HCT116 (cell line): ENCODE measurements at regions not wholly inside any gene's neighbourhood (a gene's known extent, or its start where the extent isn't known, plus 50 kb on each side); places are given as distances from the start of the nearest gene placed in this dataset.

ENCODE experiments used
- ATAC-seq: fragments of 200-7000 bp; cut with Tn5 transposase; 2 replicates; pipeline ENCODE4 v1.9.1; 2020; ENCODE audit warnings: mild to moderate bottlenecking, moderate library complexity
- BruUV-seq: library from RNA; stranded (reverse); fragments of 400-500 nt; replicated peaks from 2 replicates; lab custom pipeline; 2021; lab: Mats Ljungman, UMichigan
- CTCF ChIA-PET: fragments of 300-600 bp; sonication (Branson Sonifier 250); formaldehyde crosslinking; loops from one replicate; lab custom pipeline; 2021; ENCODE audit warnings: antibody characterized with exemption; lab: Charles Lee
- POLR2A ChIA-PET: fragments of 300-600, 350-600 bp; sonication (Branson Sonifier 250); formaldehyde crosslinking; loops from one replicate; lab custom pipeline; 2021; ENCODE audit warnings: antibody characterized with exemption; lab: Charles Lee
- RAD21 ChIA-PET, 2 experiments: fragments of 300-600 bp; sonication (Branson Sonifier 250); formaldehyde crosslinking; loops; one replicate each; lab custom pipeline; 2023; ENCODE audit warnings: low total read pairs in 2 of 2; ENCODE audit not compliant: uncharacterized antibody in 2 of 2, unreplicated experiment in 2 of 2, low non-redundant PET in 1 of 2; lab: Charles Lee
- DNase-seq: peaks from one replicate; pipeline ENCODE4 v3.0.0-alpha.2; 2010; ENCODE audit warnings: low read depth, low spot score
- H2AFZ ChIP-seq: fragments of 200-600 bp; shearing (Covaris generic), sonication (generic); 2 replicates; pipeline ENCODE4 v1.6.1; 2017; ENCODE audit warnings: low read depth, mixed run types, mixed read lengths, antibody characterized with exemption, low read length; ENCODE audit not compliant: poor library complexity, severe bottlenecking
- H3K27ac ChIP-seq: 2 replicates; pipeline ENCODE4 v1.5.1; 2012; ENCODE audit warnings: low read depth, low read length
- H3K27me3 ChIP-seq: fragments of 200-600 bp; sonication (generic); 2 replicates; pipeline ENCODE4 v1.6.1; 2016; ENCODE audit warnings: mixed run types, low read length, mixed read lengths; ENCODE audit not compliant: insufficient read depth
- H3K36me3 ChIP-seq, 2 experiments: fragments of 200-500 bp in 1 of 2; fragments of 200-600 bp in 1 of 2; sonication (Bioruptor generic) in 1 of 2; sonication (generic) in 1 of 2; 2 replicates each; pipeline versions ENCODE4 v1.5.1 to v1.6.1; 2014 to 2016; ENCODE audit warnings: low read length in 2 of 2, inconsistent platforms in 1 of 2, mixed read lengths in 1 of 2, mixed run types in 1 of 2; ENCODE audit not compliant: insufficient read depth in 2 of 2, control insufficient read depth in 1 of 2
- H3K4me1 ChIP-seq, 2 experiments: fragments of 200-600 bp in 1 of 2; sonication (generic) in 1 of 2; 2 replicates each; pipeline versions ENCODE4 v1.5.1 to v1.6.1; 2012 to 2017; ENCODE audit warnings: low read length in 2 of 2, inconsistent platforms in 1 of 2, mild to moderate bottlenecking in 1 of 2, mixed read lengths in 1 of 2, mixed run types in 1 of 2, moderate library complexity in 1 of 2; ENCODE audit not compliant: insufficient read depth in 2 of 2, control insufficient read depth in 1 of 2
- H3K4me2 ChIP-seq: fragments of 200-600 bp; sonication (generic); 2 replicates; pipeline ENCODE4 v1.6.1; 2017; ENCODE audit warnings: mixed run types, low read length, mixed read lengths
- H3K4me3 ChIP-seq, 2 experiments: fragments of 200-600 bp in 1 of 2; sonication (generic) in 1 of 2; replicated peaks in 1 of 2; 2 replicates each; pipeline ENCODE4 v1.5.1; 2011 to 2016; ENCODE audit warnings: low read length in 2 of 2, control low read depth in 1 of 2, low read depth in 1 of 2, mild to moderate bottlenecking in 1 of 2, mixed read lengths in 1 of 2, mixed run types in 1 of 2
- H3K79me2 ChIP-seq: fragments of 200-600 bp; sonication (generic); 2 replicates; pipeline ENCODE4 v1.6.1; 2017; ENCODE audit warnings: mild to moderate bottlenecking, mixed run types, low read length, moderate library complexity, mixed read lengths; ENCODE audit not compliant: insufficient read depth
- H3K9ac ChIP-seq: fragments of 200-600 bp; sonication (generic); 2 replicates; pipeline ENCODE4 v1.6.1; 2016; ENCODE audit warnings: low read length, mixed read lengths
- H3K9me2 ChIP-seq: fragments of 200-600 bp; sonication (generic), shearing (Covaris generic); 2 replicates; pipeline ENCODE4 v1.6.1; 2017; ENCODE audit warnings: mixed run types, mild to moderate bottlenecking, moderate library complexity; ENCODE audit not compliant: insufficient read depth
- H3K9me3 ChIP-seq, 2 experiments: fragments of 200-500 bp in 1 of 2; fragments of 200-600 bp in 1 of 2; sonication (Bioruptor generic) in 1 of 2; sonication (generic) in 1 of 2; 2 replicates each; pipeline ENCODE4 v1.6.1; 2014 to 2017; ENCODE audit warnings: low read length in 2 of 2, mixed read lengths in 2 of 2, inconsistent platforms in 1 of 2, low read depth in 1 of 2, mild to moderate bottlenecking in 1 of 2, mixed run types in 1 of 2, moderate library complexity in 1 of 2; ENCODE audit not compliant: control insufficient read depth in 1 of 2, insufficient read depth in 1 of 2
- H4K20me1 ChIP-seq: fragments of 200-600 bp; sonication (generic), shearing (Covaris generic); 2 replicates; pipeline ENCODE4 v1.6.1; 2017; ENCODE audit warnings: mixed run types, mild to moderate bottlenecking, moderate library complexity; ENCODE audit not compliant: insufficient read depth
- EGR1 ChIP-seq: IDR thresholded peaks from 2 replicates; pipeline ENCODE4 v1.6.1; 2012; ENCODE audit warnings: low read depth
- JUND ChIP-seq: IDR thresholded peaks from 2 replicates; pipeline ENCODE4 v1.6.1; 2012
- POLR2AphosphoS5 ChIP-seq: IDR thresholded peaks from 2 replicates; pipeline ENCODE4 v1.6.1; 2011; ENCODE audit warnings: mild to moderate bottlenecking, low read depth, low read length, moderate library complexity
- TCF7L2 ChIP-seq: IDR thresholded peaks from 2 replicates; pipeline ENCODE4 v1.7.0; 2011; ENCODE audit warnings: borderline replicate concordance, inconsistent platforms; ENCODE audit not compliant: insufficient read depth, insufficient read length; ENCODE audit errors: extremely low read depth
- ZFX ChIP-seq: fragments of 450-650 bp; IDR thresholded peaks from 2 replicates; pipeline ENCODE4 v1.6.1; 2017
- intact Hi-C: fragments of 100-400 bp; cut with micrococcal nuclease; formaldehyde crosslinking; loops from 2 replicates; pipeline ENCODE4 v1.10.0; 2022
- TF ChIP-seq, protein P1 (sequence below): IDR thresholded peaks from 2 replicates; pipeline ENCODE4 v1.6.1; 2012; ENCODE audit warnings: low read depth
- TF ChIP-seq, protein P2 (sequence below): IDR thresholded peaks from 2 replicates; pipeline ENCODE4 v1.6.1; 2011; ENCODE audit warnings: mild to moderate bottlenecking, low read length, moderate library complexity; ENCODE audit not compliant: insufficient replicate concordance; ENCODE audit errors: extremely low read depth

DNA sequence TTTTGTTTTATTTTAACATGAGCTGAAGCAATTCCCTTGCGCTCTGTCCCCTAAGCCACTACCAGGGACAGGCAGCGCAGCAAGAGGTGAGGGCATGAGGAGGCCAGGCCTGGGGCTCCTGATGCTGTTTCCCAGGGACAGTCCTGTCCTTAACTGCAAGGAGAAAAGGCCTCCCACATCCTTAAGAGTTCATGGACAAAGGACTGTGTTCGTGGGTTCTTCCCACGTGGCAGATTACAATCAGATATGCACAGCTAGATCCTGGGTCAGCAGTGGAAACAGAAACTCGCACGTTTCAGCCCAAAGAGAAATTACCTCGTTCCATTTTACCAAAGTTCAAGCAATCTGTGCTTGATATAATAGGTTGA, 85.8 kb downstream of the MIS18A start:
- H3K9me3 ChIP-seq: no peaks in the 10 kb centered on the region
- no peak for DNase-seq
- ChIA-PET RAD21 (no interaction called here), CTCF (no interaction called here), POLR2A (no interaction called here)
- no peaks in the 10 kb centered on the region for H4K20me1 ChIP-seq
- H3K4me1 ChIP-seq: no peaks in the 10 kb centered on the region
- H3K9me2 ChIP-seq: no peaks in the 10 kb centered on the region
- intact Hi-C loops: no loop called here
- H3K4me3 ChIP-seq: no peak overlapping the region
- no peak overlapping the region for H3K4me2 ChIP-seq
- H3K79me2 ChIP-seq: no peaks in the 10 kb centered on the region
- H3K27me3 ChIP-seq: peaks cover 70% of the 10 kb centered on the region
- H3K36me3 ChIP-seq: no peaks in the 10 kb centered on the region; a peak in 1 of 4 replicates
- no TSS peak for BruUV-seq
- H2AFZ ChIP-seq: no peak overlapping the region
- ATAC-seq: no peak
- H3K27ac ChIP-seq: no peak overlapping the region
- TF ChIP-seq, protein P1, sequence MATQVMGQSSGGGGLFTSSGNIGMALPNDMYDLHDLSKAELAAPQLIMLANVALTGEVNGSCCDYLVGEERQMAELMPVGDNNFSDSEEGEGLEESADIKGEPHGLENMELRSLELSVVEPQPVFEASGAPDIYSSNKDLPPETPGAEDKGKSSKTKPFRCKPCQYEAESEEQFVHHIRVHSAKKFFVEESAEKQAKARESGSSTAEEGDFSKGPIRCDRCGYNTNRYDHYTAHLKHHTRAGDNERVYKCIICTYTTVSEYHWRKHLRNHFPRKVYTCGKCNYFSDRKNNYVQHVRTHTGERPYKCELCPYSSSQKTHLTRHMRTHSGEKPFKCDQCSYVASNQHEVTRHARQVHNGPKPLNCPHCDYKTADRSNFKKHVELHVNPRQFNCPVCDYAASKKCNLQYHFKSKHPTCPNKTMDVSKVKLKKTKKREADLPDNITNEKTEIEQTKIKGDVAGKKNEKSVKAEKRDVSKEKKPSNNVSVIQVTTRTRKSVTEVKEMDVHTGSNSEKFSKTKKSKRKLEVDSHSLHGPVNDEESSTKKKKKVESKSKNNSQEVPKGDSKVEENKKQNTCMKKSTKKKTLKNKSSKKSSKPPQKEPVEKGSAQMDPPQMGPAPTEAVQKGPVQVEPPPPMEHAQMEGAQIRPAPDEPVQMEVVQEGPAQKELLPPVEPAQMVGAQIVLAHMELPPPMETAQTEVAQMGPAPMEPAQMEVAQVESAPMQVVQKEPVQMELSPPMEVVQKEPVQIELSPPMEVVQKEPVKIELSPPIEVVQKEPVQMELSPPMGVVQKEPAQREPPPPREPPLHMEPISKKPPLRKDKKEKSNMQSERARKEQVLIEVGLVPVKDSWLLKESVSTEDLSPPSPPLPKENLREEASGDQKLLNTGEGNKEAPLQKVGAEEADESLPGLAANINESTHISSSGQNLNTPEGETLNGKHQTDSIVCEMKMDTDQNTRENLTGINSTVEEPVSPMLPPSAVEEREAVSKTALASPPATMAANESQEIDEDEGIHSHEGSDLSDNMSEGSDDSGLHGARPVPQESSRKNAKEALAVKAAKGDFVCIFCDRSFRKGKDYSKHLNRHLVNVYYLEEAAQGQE: no peak
- TF ChIP-seq EGR1: no peak
- TF ChIP-seq JUND: no peak
- no peak for TF ChIP-seq ZFX
- no peak for TF ChIP-seq TCF7L2
- no peak for TF ChIP-seq POLR2AphosphoS5
- TF ChIP-seq, protein P2, sequence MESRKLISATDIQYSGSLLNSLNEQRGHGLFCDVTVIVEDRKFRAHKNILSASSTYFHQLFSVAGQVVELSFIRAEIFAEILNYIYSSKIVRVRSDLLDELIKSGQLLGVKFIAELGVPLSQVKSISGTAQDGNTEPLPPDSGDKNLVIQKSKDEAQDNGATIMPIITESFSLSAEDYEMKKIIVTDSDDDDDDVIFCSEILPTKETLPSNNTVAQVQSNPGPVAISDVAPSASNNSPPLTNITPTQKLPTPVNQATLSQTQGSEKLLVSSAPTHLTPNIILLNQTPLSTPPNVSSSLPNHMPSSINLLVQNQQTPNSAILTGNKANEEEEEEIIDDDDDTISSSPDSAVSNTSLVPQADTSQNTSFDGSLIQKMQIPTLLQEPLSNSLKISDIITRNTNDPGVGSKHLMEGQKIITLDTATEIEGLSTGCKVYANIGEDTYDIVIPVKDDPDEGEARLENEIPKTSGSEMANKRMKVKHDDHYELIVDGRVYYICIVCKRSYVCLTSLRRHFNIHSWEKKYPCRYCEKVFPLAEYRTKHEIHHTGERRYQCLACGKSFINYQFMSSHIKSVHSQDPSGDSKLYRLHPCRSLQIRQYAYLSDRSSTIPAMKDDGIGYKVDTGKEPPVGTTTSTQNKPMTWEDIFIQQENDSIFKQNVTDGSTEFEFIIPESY: no peak
- H3K9ac ChIP-seq: no peak overlapping the region
